ENCODE measurements at regions not wholly inside any gene's neighbourhood (a gene's known extent, or its start where the extent isn't known, plus 50 kb on each side); places are given as distances from the start of the nearest gene placed in this dataset.
A peak's percentile ranks its signal among the peaks of the same experiment; 100 is the strongest.

GRCh38 chr1:181163662-181164061 lies 75.2 kb downstream of the IER5 start:
- DNase-seq (ENCODE audit: low spot score): no peak
- TF ChIP-seq ZFP1 (CRISPR knock-in tag; IDR thresholded peaks at IDR 0.05) (peak; percentile 89; the same call in 1 of the 2 replicates), NR2F1 (CRISPR knock-in tag; IDR thresholded peaks at IDR 0.05) (no peak)

DNA sequence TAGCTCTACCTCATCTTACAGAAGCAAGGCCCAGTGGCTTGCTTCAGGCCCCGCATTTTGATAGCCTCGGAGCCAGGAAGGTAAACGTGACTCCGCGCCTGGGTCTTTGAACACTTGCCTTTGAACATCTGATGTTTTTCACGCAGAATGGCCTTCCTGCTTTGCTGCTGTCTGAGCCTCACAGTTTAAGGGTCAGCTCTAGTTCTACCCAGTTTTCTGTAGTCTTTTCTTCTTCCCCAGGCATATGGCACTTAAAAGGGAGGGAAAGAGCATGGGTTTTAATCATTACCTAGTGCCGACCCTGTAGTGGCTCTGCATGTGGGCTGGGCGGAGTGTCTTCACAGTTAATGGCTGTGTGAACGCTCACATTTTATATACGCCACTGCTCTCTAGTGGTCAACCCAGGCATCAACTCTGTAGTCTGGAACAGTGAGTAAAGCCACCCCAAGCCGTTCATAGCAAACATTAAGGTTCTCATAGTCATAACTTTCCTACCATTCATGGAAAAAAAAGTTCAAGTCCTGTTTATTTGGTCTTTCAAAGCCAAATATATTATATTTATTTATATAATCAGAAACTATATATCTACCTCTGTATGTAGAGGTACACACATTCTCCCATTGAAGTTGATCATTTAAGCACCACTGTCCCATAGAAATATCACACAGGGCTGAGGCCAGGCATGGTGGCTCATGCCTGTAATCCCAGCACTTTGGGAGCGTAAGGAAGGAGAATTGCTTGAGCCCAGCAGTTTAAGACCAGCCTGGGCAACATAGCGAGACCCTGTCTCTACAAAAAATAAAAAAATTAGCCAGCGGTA lies 78.1 kb downstream of the IER5 start:
- intact Hi-C loops (cut with micrococcal nuclease; ENCODE audit: unreplicated experiment): loop anchor here (1.0 kb wide), 2 partner anchors 284 to 650 kb away; no protein-coding TSS in a partner anchor
- in situ Hi-C loops (cut with HindIII; ENCODE audit: extremely low pct_ligation_motif_present, low pct_unique_long_range_greater_than_20kb): no loop called here
- H3K9me3 ChIP-seq (ENCODE audit: low read length): peaks cover 21% of the 10 kb centered on the region
- H3K9ac ChIP-seq (ENCODE audit: insufficient read depth, low read depth, low read length): 0 out of 2 replicates have a peak overlapping the region, but pooled peaks have one; percentile 14
- CTCF ChIA-PET (ENCODE audit: low intra/inter-chr PET ratio, low total read pairs): interaction anchor here (0.6 to 2.9 kb wide), 3 partner anchors 128 to 304 kb away, joined by 3 to 12 read pairs (median 9); no protein-coding TSS in a partner anchor
- no peaks in the 10 kb centered on the region for H3K79me2 ChIP-seq (ENCODE audit: insufficient read depth, low read length)
- ATAC-seq: peak; percentile 99
- no peaks in the 10 kb centered on the region for H3K27me3 ChIP-seq (ENCODE audit: control insufficient read depth in 1 of 2, insufficient read depth in 2 of 2, low read length in 2 of 2)
- H2AFZ ChIP-seq (ENCODE audit: low read length): peak overlapping the region; percentile 96
- no peaks in the 10 kb centered on the region for H3K36me3 ChIP-seq (replicated peaks in 1 of 2; ENCODE audit: control insufficient read depth in 1 of 2, insufficient read depth in 2 of 2, low read length in 2 of 2)
- peak overlapping the region in 1 of 3 experiments; percentile 48; a peak in 2 of 6 replicates for H3K4me3 ChIP-seq (replicated peaks in 1 of 3; ENCODE audit: insufficient read depth in 1 of 3, low read depth in 2 of 3, low read length in 3 of 3)
- WGBS (ENCODE audit: low lambda C conversion rate): 31% methylated on average over 9 of the region's 14 CpGs
- no peak overlapping the region for H3K27ac ChIP-seq (ENCODE audit: extremely low read length, insufficient read depth, low read length)
- DNase-seq (ENCODE audit: low spot score): peak; percentile 77
- BruUV-seq (replicated peaks): no TSS peak
- H3K4me1 ChIP-seq (ENCODE audit: insufficient read depth, low read length): peaks cover 19% of the 10 kb centered on the region
- FAIRE-seq: peak; percentile 86
- no peaks in the 10 kb centered on the region for H4K20me1 ChIP-seq (ENCODE audit: insufficient read depth, low read length)
- peak overlapping the region; percentile 82 for H3K4me2 ChIP-seq (ENCODE audit: low read depth, low read length)
- POLR2A ChIA-PET: no interaction called here
- TF ChIP-seq FOSL2 (CRISPR knock-in tag; IDR thresholded peaks at IDR 0.05) (no peak), E2F2 (CRISPR knock-in tag; IDR thresholded peaks at IDR 0.05; ENCODE audit: borderline replicate concordance) (no peak), KDM2A (CRISPR knock-in tag; IDR thresholded peaks at IDR 0.05; ENCODE audit: borderline replicate concordance, low read depth) (no peak), ISX (CRISPR knock-in tag; conservative IDR thresholded peaks at IDR 0.05) (no peak), GATAD1 (CRISPR knock-in tag; IDR thresholded peaks at IDR 0.05) (peak; percentile 34; the same call in 1 of the 2 replicates), MED1 (CRISPR knock-in tag; IDR thresholded peaks at IDR 0.05) (peak; percentile 21; the same call in 1 of the 2 replicates), RAD51 (IDR thresholded peaks at IDR 0.05; ENCODE audit: borderline replicate concordance) (no peak), CSRNP1 (CRISPR knock-in tag; IDR thresholded peaks at IDR 0.05) (no peak), LCORL (IDR thresholded peaks at IDR 0.05) (no peak), LCORL (CRISPR knock-in tag; IDR thresholded peaks at IDR 0.05) (no peak), ZFX (CRISPR knock-in tag; IDR thresholded peaks at IDR 0.05; ENCODE audit: low read depth) (peak; percentile 52; the same call in 1 of the 2 replicates), ZNF335 (CRISPR knock-in tag; IDR thresholded peaks at IDR 0.05) (no peak), ZBTB7A (CRISPR knock-in tag; IDR thresholded peaks at IDR 0.05) (no peak), ZNF337 (CRISPR knock-in tag; IDR thresholded peaks at IDR 0.05; ENCODE audit: borderline replicate concordance, low read depth) (no peak)

More at GRCh38 chr1:181163662-181164061, 75.2 kb downstream of the IER5 start:
- Histone ChIP-seq H3K36me3 (replicated peaks in 1 of 2; ENCODE audit: control insufficient read depth in 1 of 2, insufficient read depth in 2 of 2, low read length in 2 of 2) (no peaks in the 10 kb centered on the region), H3K9me3 (ENCODE audit: low read length) (peaks cover 39% of the 10 kb centered on the region), H3K27ac (ENCODE audit: extremely low read length, insufficient read depth, low read length) (no peak overlapping the region), H3K27me3 (ENCODE audit: control insufficient read depth in 1 of 2, insufficient read depth in 2 of 2, low read length in 2 of 2) (no peaks in the 10 kb centered on the region; a peak in 1 of 5 replicates), H3K79me2 (ENCODE audit: insufficient read depth, low read length) (no peaks in the 10 kb centered on the region), H3K4me2 (ENCODE audit: low read depth, low read length) (no peak overlapping the region), H2AFZ (ENCODE audit: low read length) (no peak overlapping the region), H3K9ac (ENCODE audit: insufficient read depth, low read depth, low read length) (no peak overlapping the region), H3K4me1 (ENCODE audit: insufficient read depth, low read length) (peaks cover 6% of the 10 kb centered on the region), H4K20me1 (ENCODE audit: insufficient read depth, low read length) (no peaks in the 10 kb centered on the region), H3K4me3 (replicated peaks in 1 of 3; ENCODE audit: insufficient read depth in 1 of 3, low read depth in 2 of 3, low read length in 3 of 3) (no peak overlapping the region)
- FAIRE-seq (no peak), ATAC-seq (no peak)
- ChIA-PET CTCF (ENCODE audit: low intra/inter-chr PET ratio, low total read pairs) (no interaction called here), POLR2A (no interaction called here)
- in situ Hi-C loops (cut with HindIII; ENCODE audit: extremely low pct_ligation_motif_present, low pct_unique_long_range_greater_than_20kb) (no loop called here), intact Hi-C loops (cut with micrococcal nuclease; ENCODE audit: unreplicated experiment) (no loop called here)
- BruUV-seq (replicated peaks): no TSS peak
